ENCODE measurements at regions not wholly inside any gene's neighbourhood (a gene's known extent, or its start where the extent isn't known, plus 50 kb on each side); places are given as distances from the start of the nearest gene placed in this dataset.
A peak's percentile ranks its signal among the peaks of the same experiment; 100 is the strongest.

DNA sequence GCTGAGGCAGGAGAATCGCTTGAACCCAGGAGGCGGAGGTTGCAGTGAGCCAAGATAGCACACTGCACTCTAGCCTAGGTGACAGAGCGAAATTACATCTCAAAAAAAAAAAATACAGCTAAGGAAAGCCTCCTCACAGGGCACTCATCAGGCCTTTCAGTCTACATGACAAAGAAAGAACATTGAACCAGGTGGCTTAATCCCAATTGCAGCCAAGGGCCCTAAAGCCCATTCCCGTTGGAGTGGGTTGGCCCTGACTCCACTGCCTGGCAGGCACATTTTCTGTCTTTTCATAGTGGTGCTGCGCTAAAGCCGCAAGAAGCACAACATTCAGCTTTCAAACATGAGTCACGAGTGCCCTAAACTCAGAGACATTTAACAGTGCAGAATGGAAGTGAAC, 372.5 kb downstream of the RNF144A start:
- DNase-seq: no peak

DNA sequence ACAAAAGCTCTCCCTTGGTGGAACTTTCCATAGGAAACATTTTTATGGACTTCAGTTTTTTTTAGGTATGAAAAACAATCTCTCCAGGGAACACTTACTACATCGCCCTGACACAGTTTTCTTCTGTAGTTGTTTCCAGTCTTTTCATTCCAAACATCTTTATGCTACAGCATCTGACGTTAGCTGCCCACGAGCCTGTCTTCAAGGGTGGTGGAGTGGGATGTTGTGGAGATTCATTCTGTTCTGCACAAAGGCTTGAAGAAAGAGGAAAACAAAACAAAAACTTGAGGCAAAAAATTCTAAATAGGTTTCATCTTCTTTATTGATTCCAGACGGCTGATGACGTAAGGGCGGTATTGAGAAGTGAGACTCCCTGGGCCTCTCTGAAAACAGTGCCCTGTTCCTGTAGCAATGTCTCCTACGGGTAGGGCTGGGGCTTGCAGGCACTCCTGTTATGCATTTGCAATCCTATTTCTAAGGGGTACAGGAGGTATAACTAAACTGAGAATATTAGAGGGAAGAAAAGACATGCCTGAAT, 375.0 kb downstream of the RNF144A start:
- DNase-seq: no peak

DNA sequence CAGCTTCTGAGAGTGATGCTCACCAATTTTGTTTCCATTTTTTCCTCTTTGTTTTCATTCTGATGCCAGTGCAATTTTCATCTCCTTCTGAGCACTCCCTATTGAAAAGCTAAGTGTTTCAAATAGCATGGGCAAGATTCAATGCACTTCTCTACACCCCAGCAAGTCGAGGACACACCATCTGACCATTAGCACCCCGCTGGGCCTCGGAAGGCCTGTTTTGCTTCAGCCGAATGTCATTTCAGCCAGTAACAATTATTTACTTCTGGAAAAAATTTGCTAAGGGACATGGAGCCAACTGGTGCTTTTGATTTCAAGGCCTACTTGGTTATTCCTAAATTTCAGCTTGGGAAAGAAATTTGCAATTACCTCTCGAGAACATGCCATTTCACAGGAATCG, 392.4 kb downstream of the RNF144A start:
- peak in 1 of 14 donors; percentile 73 for DNase-seq

DNA sequence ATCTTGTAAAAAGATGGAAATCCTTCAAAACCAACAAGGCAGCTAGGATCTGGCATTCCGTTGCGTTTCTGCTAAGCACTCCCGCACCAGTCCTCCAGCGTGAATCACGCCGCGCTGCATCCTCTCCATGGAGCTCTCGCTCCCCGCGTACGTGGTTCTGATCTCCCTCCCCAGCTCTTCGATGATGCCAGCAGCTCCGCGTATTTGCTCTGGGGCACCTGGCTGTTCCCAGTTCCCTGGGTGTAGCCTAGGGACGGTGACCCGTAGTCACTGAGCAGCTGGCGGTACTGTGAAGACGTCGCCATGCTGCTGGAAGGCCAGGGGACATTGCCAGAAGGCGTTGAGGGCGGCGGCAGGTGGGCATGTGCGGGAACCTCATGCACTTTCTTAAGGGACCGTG, 407.5 kb downstream of the RNF144A start:
- no peak for DNase-seq

DNA sequence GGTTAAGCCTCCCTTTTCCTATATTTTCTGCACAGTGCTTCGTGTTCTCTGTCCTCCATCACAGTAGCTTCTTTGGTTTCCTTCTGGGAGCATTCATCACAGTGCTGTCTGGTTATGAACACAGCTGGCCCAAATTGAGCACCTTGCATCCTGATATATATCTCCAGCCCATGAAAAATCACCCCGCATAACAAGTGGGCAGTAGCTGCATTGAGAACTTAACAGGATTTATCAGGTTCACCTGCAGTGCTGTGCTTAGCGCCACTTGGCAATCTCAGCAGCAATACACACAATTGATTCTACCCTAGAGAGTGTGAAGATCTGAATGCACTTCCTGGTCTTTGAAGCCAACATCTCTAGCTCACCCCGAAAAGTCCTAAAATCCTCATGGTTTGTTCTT, 408.0 kb downstream of the RNF144A start:
- DNase-seq: no peak

DNA sequence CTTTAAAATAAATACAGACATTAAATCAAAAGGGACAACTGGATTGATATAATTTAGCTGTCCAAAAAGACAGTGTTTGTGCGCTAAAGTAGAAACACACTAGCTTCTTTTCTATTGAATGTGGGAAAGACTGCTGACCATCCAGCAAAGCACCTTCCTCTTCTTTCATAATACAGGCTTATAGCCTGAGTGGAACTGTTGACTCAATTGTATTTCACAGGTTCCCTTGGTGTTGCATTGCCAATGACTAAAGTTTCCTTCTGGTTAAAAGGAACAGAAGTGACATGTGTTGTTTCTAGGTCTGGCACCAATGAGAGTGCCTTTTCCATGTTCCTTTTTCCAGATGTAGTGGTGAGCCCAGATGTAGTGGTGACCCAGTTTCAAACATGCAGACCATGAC, 412.3 kb downstream of the RNF144A start:
- DNase-seq: no peak

DNA sequence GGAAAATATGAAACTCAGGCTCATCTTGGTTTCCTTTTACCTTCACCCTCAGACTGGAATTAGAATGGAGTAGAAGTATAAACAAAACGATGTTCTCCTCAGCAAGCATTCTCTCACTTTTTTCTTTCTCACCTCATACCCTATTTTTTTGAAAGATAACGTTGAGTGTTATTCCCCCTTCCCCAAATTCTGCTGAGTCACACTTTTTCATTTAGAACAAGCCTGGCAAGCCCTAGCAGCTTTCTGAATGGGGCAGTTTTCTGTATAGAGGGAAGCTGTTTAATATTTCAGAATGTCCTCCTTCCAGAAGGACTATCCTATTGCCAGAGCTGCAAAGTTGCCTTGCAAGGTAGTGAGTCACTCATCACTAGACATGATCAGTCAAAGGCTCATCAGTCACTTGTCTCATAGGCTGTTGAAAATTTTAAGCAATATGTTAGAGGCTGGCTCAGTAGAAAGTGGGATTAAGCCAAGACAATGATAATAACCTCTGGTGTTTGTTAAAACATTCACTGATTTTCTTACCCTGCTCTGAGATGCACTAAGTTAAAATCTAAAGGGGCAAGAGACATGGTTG, 416.1 kb downstream of the RNF144A start:
- DNase-seq: no peak

DNA sequence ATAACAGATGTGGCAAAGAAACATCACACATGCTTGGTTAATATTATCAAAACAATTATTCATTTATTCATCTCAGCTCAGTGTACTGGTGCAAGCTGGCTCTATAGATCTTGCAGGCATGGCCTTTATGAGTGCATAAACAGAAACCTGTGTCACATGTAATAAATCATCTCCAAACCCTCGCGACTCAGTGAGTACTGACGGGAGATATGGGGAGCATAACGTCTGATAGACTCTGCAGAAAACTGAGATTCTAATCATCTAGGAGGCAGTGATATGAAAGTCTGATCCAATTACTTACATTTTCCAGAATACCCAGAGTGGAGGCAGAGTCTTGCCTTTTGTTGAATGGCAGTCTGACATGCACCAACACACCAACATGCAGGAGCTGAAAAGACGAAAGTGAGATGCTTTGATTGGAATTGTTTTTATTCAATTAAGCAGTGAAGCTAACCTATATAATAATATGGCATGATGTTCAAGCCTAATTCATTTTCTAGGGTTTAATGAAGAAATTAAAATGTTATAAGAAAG, 416.8 kb downstream of the RNF144A start:
- DNase-seq: no peak

DNA sequence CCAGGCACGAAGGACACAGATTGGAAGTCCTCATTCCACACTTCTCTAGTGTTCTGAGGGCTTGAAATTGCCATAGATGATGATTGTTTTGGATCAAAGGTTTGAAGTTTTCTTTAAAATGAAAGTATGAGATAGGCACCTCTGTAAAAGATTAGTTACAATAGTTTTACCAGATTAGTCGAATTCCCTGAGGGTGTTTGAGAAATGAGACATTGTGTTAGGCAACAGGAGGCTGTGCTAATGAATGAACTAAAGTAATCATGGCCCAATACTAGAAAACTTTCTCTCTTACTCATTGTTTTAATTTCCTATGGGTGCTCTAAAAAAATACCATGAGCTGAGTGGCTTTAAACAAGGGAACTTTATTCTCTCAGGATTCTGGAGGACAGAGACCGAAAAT, 421.7 kb downstream of the RNF144A start:
- DNase-seq: no peak

DNA sequence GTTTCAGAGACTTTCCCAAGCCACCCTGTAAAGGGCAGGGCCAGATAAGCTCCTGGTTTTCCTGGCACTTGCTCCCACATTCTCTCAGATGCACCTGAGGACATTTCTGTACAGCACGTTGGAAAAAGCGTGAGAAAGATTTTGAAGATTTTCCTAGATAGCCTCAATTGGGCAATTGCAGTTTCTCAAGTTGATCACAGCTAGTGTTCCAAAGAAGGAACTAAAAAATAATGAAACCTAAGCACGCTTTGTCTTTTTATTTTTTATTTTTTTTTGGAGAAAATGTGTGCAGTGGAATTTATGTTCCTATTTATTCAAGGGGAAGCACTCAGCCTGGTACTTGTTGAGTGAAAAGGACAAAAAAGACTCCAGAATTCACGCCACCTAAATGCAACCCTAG, 429.1 kb downstream of the RNF144A start:
- DNase-seq: no peak

DNA sequence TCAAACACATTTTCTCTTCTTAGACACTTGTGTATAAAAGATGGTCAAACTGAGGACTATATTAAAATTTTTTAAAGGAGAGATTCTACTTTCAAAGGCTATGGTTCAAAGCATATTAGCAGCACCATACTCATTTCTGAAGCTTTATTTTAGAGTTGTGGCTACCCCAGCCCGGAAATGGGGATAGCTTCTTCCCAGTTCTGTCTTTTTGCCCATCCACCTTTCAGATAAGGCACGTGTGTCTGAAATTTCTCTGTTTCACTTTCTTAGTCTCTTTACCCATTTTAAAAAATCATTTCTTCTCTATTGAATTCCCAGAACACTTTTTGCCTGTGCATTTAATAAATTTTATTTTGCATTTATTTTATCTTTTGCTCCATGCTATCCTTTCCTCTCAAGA, 431.5 kb downstream of the RNF144A start:
- no peak for DNase-seq

DNA sequence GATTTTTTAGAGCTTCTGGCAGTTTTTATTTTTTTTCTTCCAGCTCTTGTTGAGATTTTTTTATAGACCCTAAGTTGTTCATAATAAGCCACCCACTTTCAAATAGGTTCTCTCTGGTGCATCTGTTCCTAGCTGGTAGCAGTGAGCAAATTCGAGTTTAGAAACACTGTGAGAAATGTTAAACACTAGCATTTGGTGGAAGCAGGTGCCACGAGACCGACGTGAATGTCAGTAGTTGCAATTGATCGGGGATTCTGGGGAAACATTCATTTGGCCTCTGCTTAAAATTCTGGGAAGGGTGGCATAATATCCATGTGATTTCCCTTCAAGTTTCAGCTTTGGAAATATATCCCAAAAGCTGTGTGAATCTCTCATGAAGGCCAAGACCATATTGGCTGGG, 435.0 kb downstream of the RNF144A start:
- DNase-seq: no peak

DNA sequence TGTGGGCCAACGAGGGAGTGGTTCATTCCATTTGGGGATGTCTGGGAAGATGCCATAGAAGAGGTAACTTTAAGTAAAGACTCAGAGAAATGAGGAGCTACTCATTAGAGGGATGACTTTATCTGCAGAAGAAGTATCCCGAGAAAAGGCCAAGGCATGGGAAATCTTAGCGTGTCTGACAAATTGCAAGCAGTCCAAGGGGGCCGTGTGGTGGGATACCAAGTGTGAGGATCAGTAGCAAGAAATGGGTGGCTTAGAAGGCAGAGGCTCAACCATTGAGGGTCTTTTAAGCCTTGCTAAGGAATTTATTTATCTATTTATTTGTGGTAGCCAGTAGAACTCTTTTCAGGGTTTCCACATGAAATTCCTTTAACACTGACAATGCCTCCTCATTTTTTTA, 436.4 kb downstream of the RNF144A start:
- no peak for DNase-seq

DNA sequence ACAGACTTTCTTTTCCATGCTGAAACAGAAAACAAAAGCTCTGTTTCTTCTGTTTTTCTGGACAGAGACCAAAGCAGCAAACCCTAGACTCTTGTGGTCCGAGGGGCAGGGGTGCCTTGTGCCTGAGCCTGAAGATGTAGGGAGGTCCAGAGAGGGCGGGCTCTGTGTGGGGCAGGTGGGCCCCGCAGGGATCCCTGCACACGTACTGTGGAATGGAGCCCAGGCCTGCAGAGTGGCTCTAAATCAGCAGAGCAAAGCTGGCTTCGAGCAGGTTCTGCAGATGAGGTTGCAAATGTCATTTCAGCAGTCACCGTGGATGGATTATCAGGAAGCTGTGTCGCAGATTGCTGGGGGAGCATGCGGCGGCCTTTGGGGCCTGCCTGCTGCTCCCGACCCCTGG, 438.6 kb downstream of the RNF144A start:
- peak in 1 of 14 donors; percentile 32 for DNase-seq

DNA sequence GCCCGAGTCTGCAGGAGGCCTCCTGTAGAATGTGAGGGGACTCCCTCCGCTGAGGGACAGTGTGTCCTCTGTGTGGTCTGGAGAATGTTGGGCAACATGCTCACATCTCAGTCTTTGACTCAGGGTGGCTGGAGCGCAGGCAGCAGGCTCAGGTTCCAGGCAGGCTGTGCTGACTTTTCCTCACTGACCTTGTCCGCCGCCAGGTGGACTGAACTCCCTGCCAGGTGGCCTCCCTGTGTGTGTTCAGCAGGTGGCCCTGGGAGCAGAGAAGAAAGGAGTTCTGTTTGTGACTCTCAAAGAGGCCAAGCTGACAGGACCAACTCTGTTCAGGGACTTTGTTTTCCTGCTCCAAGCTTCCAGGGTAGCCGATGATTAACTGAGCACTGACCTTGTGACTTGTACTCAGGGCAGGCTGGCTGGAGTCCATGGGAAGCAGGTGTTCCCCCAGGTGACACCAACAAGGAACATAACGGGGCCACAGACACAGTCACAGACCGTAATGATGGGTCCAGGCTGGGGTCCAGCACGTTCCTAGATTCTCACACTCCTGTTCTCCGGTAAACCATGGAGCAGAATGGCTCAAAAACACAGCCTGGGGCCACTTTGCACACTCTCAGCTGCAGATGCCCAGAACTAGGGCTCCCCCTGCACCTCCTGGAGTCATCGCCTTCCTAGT, 439.8 kb downstream of the RNF144A start:
- DNase-seq: peak in 2 of 14 donors; percentile 9 to 82

DNA sequence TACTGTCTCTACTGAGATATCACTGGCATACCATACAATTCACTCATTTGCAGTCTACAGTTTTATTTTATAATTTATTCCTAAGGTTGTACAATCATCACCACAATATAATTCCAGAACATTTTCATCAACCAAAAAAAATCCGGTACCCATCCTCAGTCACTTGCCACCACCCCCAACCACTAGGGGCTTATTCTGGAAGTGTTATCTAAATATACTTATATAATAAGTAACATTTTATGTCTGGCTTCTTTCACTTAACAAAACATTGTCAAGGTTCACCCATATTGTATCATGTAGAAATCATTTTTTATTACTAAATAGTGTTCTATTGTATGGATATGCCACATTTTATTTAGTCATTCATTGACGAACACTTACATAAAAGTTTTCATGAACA, 440.8 kb downstream of the RNF144A start:
- no peak for DNase-seq

DNA sequence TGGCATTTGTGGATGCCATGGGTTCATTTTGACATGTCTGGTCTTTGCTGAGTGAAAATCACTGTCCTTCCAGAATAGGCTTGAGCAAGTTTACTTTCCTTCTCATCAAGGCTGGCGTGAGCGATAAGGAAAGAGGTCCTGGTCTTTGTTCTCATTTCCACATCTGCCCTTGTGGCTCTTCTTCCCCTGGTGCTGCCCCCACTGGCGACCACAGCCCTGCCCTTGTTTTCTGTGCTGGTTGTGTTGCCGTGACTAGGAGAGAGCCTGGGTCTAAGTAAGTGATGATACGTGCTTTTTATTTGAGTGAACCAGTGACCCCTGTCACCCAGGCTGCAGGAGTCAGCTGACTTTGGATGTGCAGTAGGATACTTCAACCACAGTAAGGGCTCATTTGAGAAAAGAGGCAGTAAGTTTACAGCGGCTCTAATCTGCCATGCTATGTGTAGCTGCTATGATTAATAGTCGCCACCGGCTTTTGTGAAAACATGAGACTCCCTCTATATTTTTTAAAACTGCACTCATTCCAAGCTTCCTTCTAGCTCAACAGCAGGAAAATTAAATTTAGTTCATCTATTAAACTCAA, 441.7 kb downstream of the RNF144A start:
- DNase-seq: no peak

DNA sequence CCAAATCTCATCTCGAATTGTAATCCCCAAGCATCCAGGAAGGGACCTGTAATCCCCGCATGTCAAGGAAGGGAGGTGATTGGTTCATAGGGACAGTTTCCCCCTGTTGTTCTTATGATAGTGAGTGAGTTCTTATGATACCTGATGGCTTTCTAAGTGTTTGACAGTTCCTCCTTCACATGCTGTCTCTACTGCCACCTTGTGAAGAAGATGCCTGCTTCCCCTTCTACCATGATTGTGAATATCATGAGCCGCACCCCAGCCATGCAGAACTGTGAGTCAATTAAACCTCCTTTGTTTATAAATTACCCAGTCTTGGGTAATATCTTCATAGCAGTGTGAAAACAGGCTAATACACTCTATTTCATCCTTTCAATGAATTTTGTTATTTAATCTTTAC, 446.7 kb downstream of the RNF144A start:
- DNase-seq: no peak

DNA sequence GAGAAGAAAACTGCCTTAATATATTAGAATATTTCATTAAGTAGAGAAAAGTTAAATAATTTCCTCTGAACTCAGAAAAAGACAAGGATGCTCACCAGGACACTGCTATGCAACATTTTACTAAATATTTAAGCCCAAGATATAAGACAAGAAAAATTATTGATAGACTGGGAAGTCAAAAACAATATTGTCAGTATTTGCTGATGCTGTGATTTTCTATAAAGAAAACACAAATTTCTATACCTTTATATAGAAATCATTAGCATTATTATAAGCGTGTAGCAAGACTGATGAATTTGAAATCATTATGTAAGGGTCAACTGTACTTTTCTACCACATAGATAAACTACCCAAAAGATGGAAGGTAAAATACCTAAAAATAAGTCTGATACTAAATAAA, 451.0 kb downstream of the RNF144A start:
- no peak for DNase-seq

DNA sequence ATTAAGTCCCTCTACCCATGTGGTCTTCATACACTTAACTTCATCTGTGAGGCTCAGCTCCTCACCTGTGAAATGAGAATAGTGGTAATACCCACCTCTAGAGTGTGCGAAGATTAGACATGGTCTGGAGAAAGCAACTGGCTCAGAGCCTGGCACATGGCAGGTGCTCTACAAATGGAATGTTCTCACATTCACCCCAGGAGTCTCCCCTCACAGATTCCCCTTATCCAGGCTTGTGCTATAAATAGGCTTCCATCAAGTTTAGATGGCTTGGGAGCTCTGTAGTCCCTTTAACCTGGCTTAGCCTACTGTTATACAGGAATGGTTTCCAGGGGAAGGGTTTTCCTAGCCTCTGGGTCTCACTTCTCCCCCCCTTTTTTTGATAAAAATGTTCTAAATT, 455.9 kb downstream of the RNF144A start:
- DNase-seq: peak in 1 of 14 donors; percentile 81

DNA sequence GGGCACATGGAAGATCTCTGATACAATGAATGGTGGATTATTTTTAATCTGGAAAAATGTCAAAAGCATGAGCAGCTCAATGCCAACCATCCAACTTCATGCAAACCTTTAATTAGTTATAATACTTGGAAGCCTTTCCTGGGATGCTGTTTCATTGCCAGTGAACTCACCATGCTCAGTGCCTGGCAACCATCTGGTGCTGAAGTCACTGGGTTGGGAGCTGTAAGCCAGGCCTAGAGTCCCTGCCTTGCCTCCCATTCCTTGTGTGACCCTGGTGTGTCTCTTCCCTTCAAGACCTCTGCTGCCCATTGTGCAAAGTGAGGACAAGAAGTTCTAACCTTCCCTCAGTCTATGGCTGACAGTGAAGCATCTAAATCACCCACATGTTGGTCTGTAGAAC, 458.7 kb downstream of the RNF144A start:
- peak in 1 of 14 donors; percentile 75 for DNase-seq

DNA sequence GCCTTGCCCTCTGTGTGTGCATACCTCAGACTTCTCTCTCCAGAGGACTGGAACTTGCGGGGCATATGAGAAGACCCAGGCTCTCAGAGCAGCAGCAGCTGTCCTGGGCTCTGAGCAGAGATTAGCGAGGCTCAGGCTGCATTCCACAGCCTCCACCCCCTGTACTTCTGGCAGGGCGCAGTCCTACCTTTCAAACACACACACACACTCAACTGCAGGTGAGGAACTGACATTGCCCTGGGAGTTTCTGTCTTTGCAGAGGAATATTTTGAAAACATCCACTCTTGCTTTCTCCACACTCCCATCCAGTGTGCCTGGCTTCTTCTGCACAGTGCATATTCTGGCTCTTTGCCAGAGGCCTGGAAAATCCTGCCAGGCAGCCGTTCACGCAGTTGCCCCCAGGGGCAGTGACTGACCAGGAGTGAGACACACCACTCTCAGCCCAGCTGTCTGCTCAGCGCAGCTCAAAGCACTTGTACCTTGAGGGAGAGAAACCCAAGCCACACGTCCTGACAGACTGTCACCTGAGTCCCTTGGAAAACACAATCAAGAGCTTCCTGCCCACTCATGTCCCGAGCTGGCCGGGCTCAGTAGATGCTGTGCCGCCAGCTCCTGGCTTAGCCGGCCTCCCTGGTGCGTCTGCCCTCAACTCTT, 460.8 kb downstream of the RNF144A start:
- peak in 2 of 14 donors; percentile 43 to 92 for DNase-seq

DNA sequence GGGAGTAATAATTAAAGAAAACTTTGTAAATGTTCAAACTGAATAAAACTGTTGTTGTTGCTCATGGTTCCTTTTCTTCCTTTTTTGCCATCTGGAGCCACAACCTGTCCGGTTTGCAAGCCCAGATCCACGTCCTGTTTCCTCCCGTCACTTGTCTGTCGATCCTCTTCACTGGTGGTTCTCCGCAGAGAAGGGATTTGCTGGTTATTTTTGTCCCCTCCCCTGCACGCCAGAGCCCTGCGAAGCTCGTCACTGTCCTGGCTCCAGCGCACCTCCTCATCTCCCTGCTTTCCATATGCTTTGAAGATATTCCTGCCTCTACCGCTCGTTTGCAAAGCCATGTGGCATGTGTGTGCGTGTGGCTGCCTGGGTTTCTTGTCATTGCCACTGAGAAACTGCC, 461.4 kb downstream of the RNF144A start:
- DNase-seq: peak in 2 of 14 donors; percentile 43 to 94
